GM12878 (cell line): ENCODE measurements at regions not wholly inside any gene's neighbourhood (a gene's known extent, or its start where the extent isn't known, plus 50 kb on each side); places are given as distances from the start of the nearest gene placed in this dataset.

Experiments used
- CREM ChIP-seq: IDR thresholded peaks from 2 replicates; pipeline ENCODE4 v1.6.1; 2014; ENCODE audit warnings: antibody characterized with exemption, low read depth
- HDAC2 ChIP-seq: fragments of 200-600 bp; sonication (generic); IDR thresholded peaks from 2 replicates; pipeline ENCODE4 v1.6.1; 2017
- ZBTB33 ChIP-seq: fragments of 450-650 bp; IDR thresholded peaks from 2 replicates; pipeline ENCODE4 v1.6.1; 2017; ENCODE audit warnings: mild to moderate bottlenecking
- TF ChIP-seq, protein P1 (sequence below): IDR thresholded peaks from 2 replicates; pipeline ENCODE4 v1.6.1; 2012; ENCODE audit warnings: low read length, inconsistent platforms

GRCh38 chr5:176741561-176742211, 68.7 kb upstream of the UNC5A start:
- TF ChIP-seq, protein P1, sequence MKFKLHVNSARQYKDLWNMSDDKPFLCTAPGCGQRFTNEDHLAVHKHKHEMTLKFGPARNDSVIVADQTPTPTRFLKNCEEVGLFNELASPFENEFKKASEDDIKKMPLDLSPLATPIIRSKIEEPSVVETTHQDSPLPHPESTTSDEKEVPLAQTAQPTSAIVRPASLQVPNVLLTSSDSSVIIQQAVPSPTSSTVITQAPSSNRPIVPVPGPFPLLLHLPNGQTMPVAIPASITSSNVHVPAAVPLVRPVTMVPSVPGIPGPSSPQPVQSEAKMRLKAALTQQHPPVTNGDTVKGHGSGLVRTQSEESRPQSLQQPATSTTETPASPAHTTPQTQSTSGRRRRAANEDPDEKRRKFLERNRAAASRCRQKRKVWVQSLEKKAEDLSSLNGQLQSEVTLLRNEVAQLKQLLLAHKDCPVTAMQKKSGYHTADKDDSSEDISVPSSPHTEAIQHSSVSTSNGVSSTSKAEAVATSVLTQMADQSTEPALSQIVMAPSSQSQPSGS: no peak
- no peak for TF ChIP-seq CREM
- TF ChIP-seq HDAC2: no peak
- no peak for TF ChIP-seq ZBTB33
